WTC11 (cell line): ENCODE measurements at regions not wholly inside any gene's neighbourhood (a gene's known extent, or its start where the extent isn't known, plus 50 kb on each side); places are given as distances from the start of the nearest gene placed in this dataset.

Experiments
- ATAC-seq: fragments of 200-7000 bp; cut with Tn5 transposase; 2 replicates; pipeline ENCODE4 v1.10.0; 2021; ENCODE audit warnings: mild to moderate bottlenecking, moderate library complexity
- CTCF ChIA-PET: fragments of 300-600 bp; sonication (Branson Sonifier 250); formaldehyde crosslinking; loops from one replicate; lab custom pipeline; 2021; ENCODE audit warnings: antibody characterized with exemption; lab: Charles Lee
- POLR2A ChIA-PET: fragments of 350-600 bp; sonication (Branson Sonifier 250); formaldehyde crosslinking; loops from one replicate; lab custom pipeline; 2021; ENCODE audit warnings: antibody characterized with exemption; lab: Charles Lee
- DNase-seq: peaks from one replicate; pipeline ENCODE4 v3.0.0; 2021; ENCODE audit warnings: low spot score
- H3K27ac Mint-ChIP-seq: 2 replicates; pipeline ENCODE4 v1.8.0; 2021; ENCODE audit warnings: mixed read lengths
- H3K27me3 Mint-ChIP-seq: 2 replicates; pipeline ENCODE4 v1.8.0; 2021; ENCODE audit warnings: low read depth, mild to moderate bottlenecking, moderate library complexity, mixed read lengths
- H3K36me3 Mint-ChIP-seq: 2 replicates; pipeline ENCODE4 v1.8.0; 2021; ENCODE audit warnings: mixed read lengths
- H3K4me1 Mint-ChIP-seq: 2 replicates; pipeline ENCODE4 v1.8.0; 2022; ENCODE audit warnings: mixed read lengths
- H3K4me3 Mint-ChIP-seq: 2 replicates; pipeline ENCODE4 v1.8.0; 2021; ENCODE audit warnings: mild to moderate bottlenecking, moderate library complexity, mixed read lengths
- H3K9me3 Mint-ChIP-seq: 2 replicates; pipeline ENCODE4 v1.8.0; 2021; ENCODE audit warnings: mixed read lengths
- GABPB1 ChIP-seq: sonication (generic); formaldehyde crosslinking; IDR thresholded peaks from 2 replicates; pipeline ENCODE4 v1.8.1; 2023; ENCODE audit warnings: mild to moderate bottlenecking, missing genetic modification reagents
- GRHL2 ChIP-seq: fragments of 250-450 bp; sonication (Bioruptor Pico); IDR thresholded peaks from 2 replicates; pipeline ENCODE4 v1.8.0; 2022; ENCODE audit warnings: mild to moderate bottlenecking, moderate library complexity; ENCODE audit not compliant: insufficient replicate concordance, severe bottlenecking
- MYBL2 ChIP-seq: sonication (generic); formaldehyde crosslinking; IDR thresholded peaks from 2 replicates; pipeline ENCODE4 v1.8.1; 2023; ENCODE audit warnings: mild to moderate bottlenecking, moderate library complexity, missing genetic modification reagents
- NR1H2 ChIP-seq: sonication (generic); formaldehyde crosslinking; IDR thresholded peaks from 2 replicates; pipeline ENCODE4 v1.9.0; 2021; ENCODE audit warnings: mild to moderate bottlenecking, moderate library complexity, missing genetic modification reagents
- NR3C1 ChIP-seq: sonication (generic); formaldehyde crosslinking; conservative IDR thresholded peaks from 2 replicates; pipeline ENCODE4 v1.8.1; 2023; ENCODE audit warnings: low read depth, mild to moderate bottlenecking, missing genetic modification reagents
- ZNF423 ChIP-seq: fragments of 250-450 bp; sonication (Bioruptor Pico); IDR thresholded peaks from 2 replicates; pipeline ENCODE4 v2.1.2; 2022; ENCODE audit warnings: mild to moderate bottlenecking, moderate library complexity
- TF ChIP-seq, protein P1 (sequence below): sonication (generic); formaldehyde crosslinking; IDR thresholded peaks from 2 replicates; pipeline ENCODE4 v1.8.0; 2023; ENCODE audit warnings: missing genetic modification reagents, mild to moderate bottlenecking, borderline replicate concordance
- TF ChIP-seq, protein P2 (sequence below): fragments of 250-450 bp; sonication (Bioruptor Pico); conservative IDR thresholded peaks from 2 replicates; pipeline ENCODE4 v1.9.0; 2021; ENCODE audit warnings: mild to moderate bottlenecking
- TF ChIP-seq, protein P3 (sequence below): fragments of 250-450 bp; sonication (Bioruptor Pico); IDR thresholded peaks from 2 replicates; pipeline ENCODE4 v1.9.0; 2021; ENCODE audit warnings: mild to moderate bottlenecking
- TF ChIP-seq, protein P4 (sequence below): fragments of 250-450 bp; sonication (Bioruptor Pico); IDR thresholded peaks from 2 replicates; pipeline ENCODE4 v1.9.0; 2021; ENCODE audit warnings: moderate library complexity, mild to moderate bottlenecking, inconsistent platforms, borderline replicate concordance
- TF ChIP-seq, protein P5 (sequence below): sonication (generic); formaldehyde crosslinking; IDR thresholded peaks from 2 replicates; pipeline ENCODE4 v1.8.1; 2023; ENCODE audit warnings: mild to moderate bottlenecking, moderate library complexity, missing genetic modification reagents

DNA sequence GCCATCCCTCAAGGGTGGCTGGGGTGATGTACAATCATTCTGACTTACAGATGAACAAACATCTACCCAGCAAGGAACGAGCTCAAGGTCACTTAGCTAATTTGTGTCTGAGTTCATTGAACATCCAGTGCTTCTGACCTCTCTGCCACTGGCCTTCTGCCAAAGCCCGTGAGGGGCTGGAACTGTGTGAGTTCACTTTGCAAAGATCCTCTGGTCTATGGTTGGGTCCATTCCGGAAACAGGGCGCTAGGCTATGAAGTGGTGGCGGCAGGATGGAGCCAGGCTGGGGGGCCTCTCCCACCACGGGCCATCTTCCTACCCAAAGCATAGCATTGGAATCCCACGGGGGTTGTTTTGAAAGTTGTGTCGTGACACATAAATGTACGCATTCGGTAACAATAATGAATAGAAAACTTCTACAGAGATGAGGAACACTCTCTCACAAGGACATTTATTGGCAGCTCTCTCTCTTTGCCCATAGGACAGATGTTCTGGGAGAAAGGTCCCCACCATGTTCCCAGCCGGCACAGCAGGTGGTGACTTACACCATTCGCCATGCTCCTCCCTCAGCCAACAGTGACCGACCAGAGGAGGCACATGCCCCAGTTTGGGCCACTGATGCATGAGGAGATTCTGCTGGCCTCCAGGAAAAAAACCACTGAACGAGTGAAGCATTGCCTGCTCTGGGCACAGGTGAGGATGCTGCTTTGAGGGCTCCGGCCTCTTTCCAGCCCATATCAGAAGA lies 214.7 kb upstream of the CHRNA7 start:
- Mint-ChIP-seq H3K36me3 (no peaks in the 10 kb centered on the region), H3K9me3 (0 out of 2 replicates have a peak, but pooled peaks cover 4% of the 10 kb centered on the region), H3K4me3 (no peak overlapping the region), H3K27me3 (no peaks in the 10 kb centered on the region), H3K4me1 (0 out of 2 replicates have a peak, but pooled peaks cover 6% of the 10 kb centered on the region), H3K27ac (no peak overlapping the region)
- ATAC-seq = no peak
- TF ChIP-seq, protein P1, sequence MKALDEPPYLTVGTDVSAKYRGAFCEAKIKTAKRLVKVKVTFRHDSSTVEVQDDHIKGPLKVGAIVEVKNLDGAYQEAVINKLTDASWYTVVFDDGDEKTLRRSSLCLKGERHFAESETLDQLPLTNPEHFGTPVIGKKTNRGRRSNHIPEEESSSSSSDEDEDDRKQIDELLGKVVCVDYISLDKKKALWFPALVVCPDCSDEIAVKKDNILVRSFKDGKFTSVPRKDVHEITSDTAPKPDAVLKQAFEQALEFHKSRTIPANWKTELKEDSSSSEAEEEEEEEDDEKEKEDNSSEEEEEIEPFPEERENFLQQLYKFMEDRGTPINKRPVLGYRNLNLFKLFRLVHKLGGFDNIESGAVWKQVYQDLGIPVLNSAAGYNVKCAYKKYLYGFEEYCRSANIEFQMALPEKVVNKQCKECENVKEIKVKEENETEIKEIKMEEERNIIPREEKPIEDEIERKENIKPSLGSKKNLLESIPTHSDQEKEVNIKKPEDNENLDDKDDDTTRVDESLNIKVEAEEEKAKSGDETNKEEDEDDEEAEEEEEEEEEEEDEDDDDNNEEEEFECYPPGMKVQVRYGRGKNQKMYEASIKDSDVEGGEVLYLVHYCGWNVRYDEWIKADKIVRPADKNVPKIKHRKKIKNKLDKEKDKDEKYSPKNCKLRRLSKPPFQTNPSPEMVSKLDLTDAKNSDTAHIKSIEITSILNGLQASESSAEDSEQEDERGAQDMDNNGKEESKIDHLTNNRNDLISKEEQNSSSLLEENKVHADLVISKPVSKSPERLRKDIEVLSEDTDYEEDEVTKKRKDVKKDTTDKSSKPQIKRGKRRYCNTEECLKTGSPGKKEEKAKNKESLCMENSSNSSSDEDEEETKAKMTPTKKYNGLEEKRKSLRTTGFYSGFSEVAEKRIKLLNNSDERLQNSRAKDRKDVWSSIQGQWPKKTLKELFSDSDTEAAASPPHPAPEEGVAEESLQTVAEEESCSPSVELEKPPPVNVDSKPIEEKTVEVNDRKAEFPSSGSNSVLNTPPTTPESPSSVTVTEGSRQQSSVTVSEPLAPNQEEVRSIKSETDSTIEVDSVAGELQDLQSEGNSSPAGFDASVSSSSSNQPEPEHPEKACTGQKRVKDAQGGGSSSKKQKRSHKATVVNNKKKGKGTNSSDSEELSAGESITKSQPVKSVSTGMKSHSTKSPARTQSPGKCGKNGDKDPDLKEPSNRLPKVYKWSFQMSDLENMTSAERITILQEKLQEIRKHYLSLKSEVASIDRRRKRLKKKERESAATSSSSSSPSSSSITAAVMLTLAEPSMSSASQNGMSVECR (CRISPR knock-in tag) = no peak
- TF ChIP-seq, protein P2, sequence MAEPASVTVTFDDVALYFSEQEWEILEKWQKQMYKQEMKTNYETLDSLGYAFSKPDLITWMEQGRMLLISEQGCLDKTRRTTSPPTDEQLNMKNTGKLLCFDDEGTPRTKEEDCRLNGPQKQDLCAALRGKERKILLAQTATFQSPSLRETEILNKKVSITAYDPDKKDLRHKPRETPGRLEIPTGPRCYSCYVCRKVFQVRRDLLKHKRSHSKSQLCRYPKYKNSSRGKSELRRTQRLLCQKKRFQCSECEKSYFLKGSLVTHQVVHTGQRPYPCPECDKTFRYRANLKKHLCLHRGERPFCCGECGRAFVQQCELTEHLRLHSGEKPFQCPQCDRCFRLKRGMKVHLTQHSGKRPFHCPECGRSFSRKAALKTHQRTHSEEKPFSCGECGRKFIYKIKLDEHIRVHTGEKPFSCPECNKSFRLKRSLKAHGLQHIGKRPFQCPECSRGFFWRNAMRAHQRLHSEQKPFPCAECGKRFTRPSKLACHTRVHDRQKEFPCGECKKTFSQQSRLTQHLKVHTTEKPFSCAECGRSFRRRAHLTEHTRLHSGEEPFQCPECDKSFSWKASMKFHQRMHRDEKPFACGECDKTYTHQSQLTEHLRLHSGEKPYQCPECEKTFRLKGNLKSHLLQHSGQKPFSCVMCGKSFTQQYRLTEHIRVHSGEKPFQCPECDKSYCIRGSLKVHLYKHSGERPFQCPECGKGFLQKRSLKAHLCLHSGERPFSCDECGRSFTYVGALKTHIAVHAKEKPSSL (CRISPR knock-in tag) = no peak
- TF ChIP-seq GRHL2 (no peak), NR1H2 (CRISPR knock-in tag) (no peak), MYBL2 (CRISPR knock-in tag) (no peak), ZNF423 (no peak)
- TF ChIP-seq, protein P3, sequence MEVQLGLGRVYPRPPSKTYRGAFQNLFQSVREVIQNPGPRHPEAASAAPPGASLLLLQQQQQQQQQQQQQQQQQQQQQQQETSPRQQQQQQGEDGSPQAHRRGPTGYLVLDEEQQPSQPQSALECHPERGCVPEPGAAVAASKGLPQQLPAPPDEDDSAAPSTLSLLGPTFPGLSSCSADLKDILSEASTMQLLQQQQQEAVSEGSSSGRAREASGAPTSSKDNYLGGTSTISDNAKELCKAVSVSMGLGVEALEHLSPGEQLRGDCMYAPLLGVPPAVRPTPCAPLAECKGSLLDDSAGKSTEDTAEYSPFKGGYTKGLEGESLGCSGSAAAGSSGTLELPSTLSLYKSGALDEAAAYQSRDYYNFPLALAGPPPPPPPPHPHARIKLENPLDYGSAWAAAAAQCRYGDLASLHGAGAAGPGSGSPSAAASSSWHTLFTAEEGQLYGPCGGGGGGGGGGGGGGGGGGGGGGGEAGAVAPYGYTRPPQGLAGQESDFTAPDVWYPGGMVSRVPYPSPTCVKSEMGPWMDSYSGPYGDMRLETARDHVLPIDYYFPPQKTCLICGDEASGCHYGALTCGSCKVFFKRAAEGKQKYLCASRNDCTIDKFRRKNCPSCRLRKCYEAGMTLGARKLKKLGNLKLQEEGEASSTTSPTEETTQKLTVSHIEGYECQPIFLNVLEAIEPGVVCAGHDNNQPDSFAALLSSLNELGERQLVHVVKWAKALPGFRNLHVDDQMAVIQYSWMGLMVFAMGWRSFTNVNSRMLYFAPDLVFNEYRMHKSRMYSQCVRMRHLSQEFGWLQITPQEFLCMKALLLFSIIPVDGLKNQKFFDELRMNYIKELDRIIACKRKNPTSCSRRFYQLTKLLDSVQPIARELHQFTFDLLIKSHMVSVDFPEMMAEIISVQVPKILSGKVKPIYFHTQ (CRISPR knock-in tag) = no peak
- DNase-seq = no peak
- ChIA-PET CTCF (no interaction called here), POLR2A (no interaction called here)

DNA sequence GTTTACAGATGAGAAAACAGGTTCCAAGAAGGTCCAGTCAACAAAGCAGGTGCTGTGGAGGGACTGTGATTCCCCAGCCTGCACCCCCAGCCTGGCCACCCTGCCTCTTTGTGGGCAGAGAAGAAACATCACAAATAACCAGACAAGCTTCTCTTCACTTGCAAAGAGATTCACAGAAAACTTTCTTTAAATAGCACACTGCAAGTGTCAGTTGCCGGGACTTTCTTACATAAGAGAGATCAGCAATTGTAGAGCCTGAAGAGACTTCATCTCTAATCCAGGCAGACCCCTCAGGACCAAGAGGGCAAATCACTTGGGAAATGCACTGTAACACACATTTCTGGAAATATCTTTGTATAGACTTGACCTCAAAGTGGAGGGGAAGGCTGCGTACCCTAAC lies 207.9 kb upstream of the CHRNA7 start:
- no peak for DNase-seq
- CTCF ChIA-PET = no interaction called here
- no peak overlapping the region for H3K4me3 Mint-ChIP-seq

More for the DNA sequence above, 207.9 kb upstream of the CHRNA7 start:
- peaks cover 23% of the 10 kb centered on the region for H3K9me3 Mint-ChIP-seq
- no peak overlapping the region for H3K27ac Mint-ChIP-seq
- ATAC-seq = no peak
- peaks cover 18% of the 10 kb centered on the region for H3K36me3 Mint-ChIP-seq
- POLR2A ChIA-PET = no interaction called here
- peaks cover 9% of the 10 kb centered on the region; the same call in 1 of the 2 replicates for H3K4me1 Mint-ChIP-seq
- TF ChIP-seq, protein P4, sequence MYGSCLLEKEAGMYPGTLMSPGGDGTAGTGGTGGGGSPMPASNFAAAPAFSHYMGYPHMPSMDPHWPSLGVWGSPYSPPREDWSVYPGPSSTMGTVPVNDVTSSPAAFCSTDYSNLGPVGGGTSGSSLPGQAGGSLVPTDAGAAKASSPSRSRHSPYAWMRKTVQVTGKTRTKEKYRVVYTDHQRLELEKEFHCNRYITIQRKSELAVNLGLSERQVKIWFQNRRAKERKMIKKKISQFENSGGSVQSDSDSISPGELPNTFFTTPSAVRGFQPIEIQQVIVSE = no peak
- TF ChIP-seq, protein P5, sequence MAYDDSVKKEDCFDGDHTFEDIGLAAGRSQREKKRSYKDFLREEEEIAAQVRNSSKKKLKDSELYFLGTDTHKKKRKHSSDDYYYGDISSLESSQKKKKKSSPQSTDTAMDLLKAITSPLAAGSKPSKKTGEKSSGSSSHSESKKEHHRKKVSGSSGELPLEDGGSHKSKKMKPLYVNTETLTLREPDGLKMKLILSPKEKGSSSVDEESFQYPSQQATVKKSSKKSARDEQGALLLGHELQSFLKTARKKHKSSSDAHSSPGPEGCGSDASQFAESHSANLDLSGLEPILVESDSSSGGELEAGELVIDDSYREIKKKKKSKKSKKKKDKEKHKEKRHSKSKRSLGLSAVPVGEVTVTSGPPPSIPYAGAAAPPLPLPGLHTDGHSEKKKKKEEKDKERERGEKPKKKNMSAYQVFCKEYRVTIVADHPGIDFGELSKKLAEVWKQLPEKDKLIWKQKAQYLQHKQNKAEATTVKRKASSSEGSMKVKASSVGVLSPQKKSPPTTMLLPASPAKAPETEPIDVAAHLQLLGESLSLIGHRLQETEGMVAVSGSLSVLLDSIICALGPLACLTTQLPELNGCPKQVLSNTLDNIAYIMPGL = no peak
- TF ChIP-seq NR3C1 (CRISPR knock-in tag) = no peak
- no peak for TF ChIP-seq GABPB1 (CRISPR knock-in tag)
- H3K27me3 Mint-ChIP-seq = no peaks in the 10 kb centered on the region
